Esophagus (tissue), 2 donors: ENCODE measurements at regions not wholly inside any gene's neighbourhood (a gene's known extent, or its start where the extent isn't known, plus 50 kb on each side); places are given as distances from the start of the nearest gene placed in this dataset.

Source experiments
- H3K27ac ChIP-seq, 2 donors: one replicate each; pipeline ENCODE4 v1.5.1; 2013; ENCODE audit warnings: low read depth in 2 of 2, mild to moderate bottlenecking in 2 of 2, inconsistent platforms in 1 of 2, low read length in 1 of 2, moderate library complexity in 1 of 2
- H3K27me3 ChIP-seq, 2 donors: one replicate each; pipeline ENCODE4 v1.6.1; 2013; ENCODE audit warnings: low read length in 2 of 2, control low read depth in 1 of 2, mild to moderate bottlenecking in 1 of 2; ENCODE audit not compliant: insufficient read depth in 2 of 2, control insufficient read depth in 1 of 2
- H3K36me3 ChIP-seq, 2 donors: one replicate each; pipeline ENCODE4 v1.6.1; 2013; ENCODE audit warnings: low read length in 1 of 2; ENCODE audit not compliant: control insufficient read depth in 2 of 2, insufficient read depth in 2 of 2
- H3K4me1 ChIP-seq, 2 donors: one replicate each; pipeline ENCODE4 v1.6.1; 2013; ENCODE audit warnings: low read length in 1 of 2; ENCODE audit not compliant: control insufficient read depth in 2 of 2, insufficient read depth in 2 of 2
- H3K4me3 ChIP-seq, 2 donors: one replicate each; pipeline ENCODE4 v1.5.1; 2013; ENCODE audit warnings: low read length in 2 of 2, mild to moderate bottlenecking in 2 of 2, low read depth in 1 of 2, moderate library complexity in 1 of 2
- H3K9me3 ChIP-seq, 2 donors: one replicate each; pipeline ENCODE4 v1.6.1; 2013; ENCODE audit warnings: mild to moderate bottlenecking in 2 of 2, low read depth in 1 of 2, low read length in 1 of 2, moderate library complexity in 1 of 2; ENCODE audit not compliant: control insufficient read depth in 2 of 2, insufficient read depth in 1 of 2
- WGBS, 2 donors: extraction: QIAGEN DNeasy Blood & Tissue Kit; methylation state at CpG; one replicate each; pipeline ENCODE4 v1.1.7; 2013; 5-methylcytosine and 5-hydroxymethylcytosine counted together
- donor health status: healthy with polysubstance abuse.
- donor health status: Bipolar disorder and iron deficiency.

- Histone ChIP-seq H3K36me3 (no peaks in the 10 kb centered on the region), H3K4me1 (no peaks in the 10 kb centered on the region), H3K27ac (no peak overlapping the region), H3K27me3 (no peaks in the 10 kb centered on the region), H3K9me3 (no peaks in the 10 kb centered on the region), H3K4me3 (no peak overlapping the region)
These were observed 589.1 kb upstream of the ANO3 start for GRCh38 chr11:25742800-25743199.

- Histone ChIP-seq H3K27ac (no peak overlapping the region), H3K9me3 (peaks cover 5 to 9% of the 10 kb centered on the region in 2 donors), H3K36me3 (no peaks in the 10 kb centered on the region), H3K4me3 (no peak overlapping the region), H3K27me3 (no peaks in the 10 kb centered on the region), H3K4me1 (no peaks in the 10 kb centered on the region)
- 48 to 70% methylated on average over 2 of the region's 2 CpGs for WGBS, 2 donors
These were observed 576.5 kb upstream of the ANO3 start for GRCh38 chr11:25755381-25755780.

- H3K36me3 ChIP-seq, result no peaks in the 10 kb centered on the region
- 85 to 86% methylated on average over 21 to 23 of the region's 23 CpGs for WGBS, 2 donors
- no peak overlapping the region for H3K4me3 ChIP-seq
- H3K27me3 ChIP-seq, result no peaks in the 10 kb centered on the region
- H3K9me3 ChIP-seq, result peaks cover 5 to 9% of the 10 kb centered on the region in 2 donors
- H3K27ac ChIP-seq, result no peak overlapping the region
- H3K4me1 ChIP-seq, result no peaks in the 10 kb centered on the region
These were observed 575.9 kb upstream of the ANO3 start for GRCh38 chr11:25755918-25756584.

- Histone ChIP-seq H3K36me3 (no peaks in the 10 kb centered on the region), H3K4me3 (no peak overlapping the region), H3K4me1 (no peaks in the 10 kb centered on the region), H3K27me3 (no peaks in the 10 kb centered on the region), H3K9me3 (peaks cover 5 to 9% of the 10 kb centered on the region in 2 donors), H3K27ac (no peak overlapping the region)
- 79 to 90% methylated on average over 6 of the region's 6 CpGs for WGBS, 2 donors
These were observed 573.7 kb upstream of the ANO3 start for GRCh38 chr11:25758145-25758661.

GRCh38 chr11:25766332-25767015, 565.5 kb upstream of the ANO3 start:
- Histone ChIP-seq H3K4me1 (no peaks in the 10 kb centered on the region), H3K27ac (no peak overlapping the region), H3K4me3 (no peak overlapping the region), H3K9me3 (no peaks in the 10 kb centered on the region), H3K27me3 (no peaks in the 10 kb centered on the region), H3K36me3 (no peaks in the 10 kb centered on the region)
- WGBS, 2 donors, result 55 to 58% methylated on average over 4 of the region's 4 CpGs

GRCh38 chr11:25769287-25769686, 562.6 kb upstream of the ANO3 start:
- Histone ChIP-seq H3K27me3 (no peaks in the 10 kb centered on the region), H3K9me3 (no peaks in the 10 kb centered on the region), H3K27ac (no peak overlapping the region), H3K4me1 (no peaks in the 10 kb centered on the region), H3K36me3 (no peaks in the 10 kb centered on the region), H3K4me3 (no peak overlapping the region)
- whole genome bisulfite sequencing, 2 donors, result 45 to 48% methylated on average over 3 of the region's 3 CpGs

- H3K4me3 ChIP-seq, result no peak overlapping the region
- H3K9me3 ChIP-seq, result no peaks in the 10 kb centered on the region
- WGBS, 2 donors, result 42 to 58% methylated on average over 4 of the region's 4 CpGs
- no peaks in the 10 kb centered on the region for H3K36me3 ChIP-seq
- no peak overlapping the region for H3K27ac ChIP-seq
- no peaks in the 10 kb centered on the region for H3K27me3 ChIP-seq
- no peaks in the 10 kb centered on the region for H3K4me1 ChIP-seq
These were observed 560.3 kb upstream of the ANO3 start for GRCh38 chr11:25771605-25772004.

GRCh38 chr11:25775603-25776002, 556.3 kb upstream of the ANO3 start:
- H3K27ac ChIP-seq, result no peak overlapping the region
- H3K9me3 ChIP-seq, result no peaks in the 10 kb centered on the region
- H3K36me3 ChIP-seq, result no peaks in the 10 kb centered on the region
- H3K4me3 ChIP-seq, result no peak overlapping the region
- no peaks in the 10 kb centered on the region for H3K27me3 ChIP-seq
- 70 to 87% methylated on average over 1 of the region's 1 CpG for WGBS, 2 donors
- H3K4me1 ChIP-seq, result no peaks in the 10 kb centered on the region

GRCh38 chr11:25776238-25776637, 555.7 kb upstream of the ANO3 start:
- no peaks in the 10 kb centered on the region for H3K4me1 ChIP-seq
- WGBS, 2 donors, result 73 to 75% methylated on average over 1 of the region's 1 CpG
- no peaks in the 10 kb centered on the region for H3K36me3 ChIP-seq
- no peaks in the 10 kb centered on the region for H3K27me3 ChIP-seq
- H3K9me3 ChIP-seq, result no peaks in the 10 kb centered on the region
- H3K4me3 ChIP-seq, result no peak overlapping the region
- no peak overlapping the region for H3K27ac ChIP-seq

GRCh38 chr11:25777343-25777742, 554.6 kb upstream of the ANO3 start:
- Histone ChIP-seq H3K27ac (no peak overlapping the region), H3K9me3 (no peaks in the 10 kb centered on the region), H3K4me3 (no peak overlapping the region), H3K4me1 (no peaks in the 10 kb centered on the region), H3K36me3 (no peaks in the 10 kb centered on the region), H3K27me3 (no peaks in the 10 kb centered on the region)
- 73 to 80% methylated on average over 2 of the region's 2 CpGs for WGBS, 2 donors
